ENCODE measurements at regions not wholly inside any gene's neighbourhood (a gene's known extent, or its start where the extent isn't known, plus 50 kb on each side); places are given as distances from the start of the nearest gene placed in this dataset.

- Histone ChIP-seq H3K4me2 (ENCODE audit: low read depth, low read length, poor library complexity, severe bottlenecking) (no peak overlapping the region), H3K9me3 (ENCODE audit: insufficient read depth, low read depth, low read length) (no peaks in the 10 kb centered on the region), H3K9ac (ENCODE audit: low read depth, low read length, poor library complexity, severe bottlenecking) (no peak overlapping the region), H3K79me2 (ENCODE audit: insufficient read depth, low read length) (no peaks in the 10 kb centered on the region), H3K36me3 (ENCODE audit: insufficient read depth, low read length) (no peaks in the 10 kb centered on the region), H3K4me3 (ENCODE audit: low read length, poor library complexity, severe bottlenecking) (no peak overlapping the region), H4K20me1 (ENCODE audit: insufficient read depth, low read length, poor library complexity, severe bottlenecking) (no peaks in the 10 kb centered on the region), H2AFZ (ENCODE audit: low read length) (no peak overlapping the region), H3K9me2 (replicated peaks; ENCODE audit: low read depth, low read length) (no peaks in the 10 kb centered on the region), H3F3A (ENCODE audit: low read depth) (no peaks in the 10 kb centered on the region), H3K4me1 (ENCODE audit: insufficient read depth, low read length, poor library complexity, severe bottlenecking) (no peaks in the 10 kb centered on the region), H3K27me3 (ENCODE audit: insufficient read depth, low read length, poor library complexity, severe bottlenecking) (no peaks in the 10 kb centered on the region)
- TF ChIP-seq, protein P1, sequence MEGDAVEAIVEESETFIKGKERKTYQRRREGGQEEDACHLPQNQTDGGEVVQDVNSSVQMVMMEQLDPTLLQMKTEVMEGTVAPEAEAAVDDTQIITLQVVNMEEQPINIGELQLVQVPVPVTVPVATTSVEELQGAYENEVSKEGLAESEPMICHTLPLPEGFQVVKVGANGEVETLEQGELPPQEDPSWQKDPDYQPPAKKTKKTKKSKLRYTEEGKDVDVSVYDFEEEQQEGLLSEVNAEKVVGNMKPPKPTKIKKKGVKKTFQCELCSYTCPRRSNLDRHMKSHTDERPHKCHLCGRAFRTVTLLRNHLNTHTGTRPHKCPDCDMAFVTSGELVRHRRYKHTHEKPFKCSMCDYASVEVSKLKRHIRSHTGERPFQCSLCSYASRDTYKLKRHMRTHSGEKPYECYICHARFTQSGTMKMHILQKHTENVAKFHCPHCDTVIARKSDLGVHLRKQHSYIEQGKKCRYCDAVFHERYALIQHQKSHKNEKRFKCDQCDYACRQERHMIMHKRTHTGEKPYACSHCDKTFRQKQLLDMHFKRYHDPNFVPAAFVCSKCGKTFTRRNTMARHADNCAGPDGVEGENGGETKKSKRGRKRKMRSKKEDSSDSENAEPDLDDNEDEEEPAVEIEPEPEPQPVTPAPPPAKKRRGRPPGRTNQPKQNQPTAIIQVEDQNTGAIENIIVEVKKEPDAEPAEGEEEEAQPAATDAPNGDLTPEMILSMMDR (conservative IDR thresholded peaks at IDR 0.05; ENCODE audit: low read length) = no peak
- TF ChIP-seq EZH2phosphoT487 (IDR thresholded peaks at IDR 0.05; ENCODE audit: borderline replicate concordance) = no peak
Measured at GRCh38 chr12:82608706-82609105, 78.0 kb upstream of the TMTC2 start.

DNA sequence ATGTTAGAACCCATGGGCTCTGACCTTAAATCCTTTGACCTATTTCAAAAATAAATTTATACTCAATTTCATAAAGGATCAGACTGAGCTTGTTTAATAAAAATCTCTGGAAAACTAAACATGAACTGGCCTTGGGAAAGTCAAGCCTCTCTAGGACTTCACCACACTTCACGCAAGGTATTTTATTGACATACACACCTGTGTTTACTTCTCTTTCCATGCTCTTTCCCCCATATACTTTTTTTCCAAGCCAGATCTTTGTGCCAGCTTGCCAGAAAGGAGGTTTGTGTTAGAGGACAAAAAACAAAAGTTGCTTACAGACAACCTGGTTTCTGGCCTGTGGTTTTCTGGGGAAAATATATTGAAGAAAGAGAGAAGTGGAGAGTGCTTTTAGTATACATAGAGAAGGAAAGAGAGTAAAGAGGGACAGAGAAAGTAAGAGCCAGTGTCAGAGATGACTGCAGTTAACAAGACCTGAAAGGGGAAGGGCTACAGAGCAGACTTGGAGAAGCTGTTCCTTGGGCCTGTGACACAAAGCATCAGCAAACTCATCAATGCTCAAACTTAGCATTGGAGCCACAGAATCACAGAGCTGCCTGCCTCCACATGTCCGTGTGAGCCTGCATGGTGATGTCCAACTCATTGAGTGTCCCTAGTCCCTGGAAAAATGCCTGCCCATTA lies 77.3 kb upstream of the TMTC2 start:
- no peaks in the 10 kb centered on the region for H3K36me3 ChIP-seq (ENCODE audit: insufficient read depth, low read length)
- H2AFZ ChIP-seq (ENCODE audit: low read length) = no peak overlapping the region
- H3K9me2 ChIP-seq (replicated peaks; ENCODE audit: low read depth, low read length) = no peaks in the 10 kb centered on the region
- no peaks in the 10 kb centered on the region for H3F3A ChIP-seq (ENCODE audit: low read depth)
- no peaks in the 10 kb centered on the region for H3K27me3 ChIP-seq (ENCODE audit: insufficient read depth, low read length, poor library complexity, severe bottlenecking)
- no peaks in the 10 kb centered on the region for H3K79me2 ChIP-seq (ENCODE audit: insufficient read depth, low read length)
- H3K9ac ChIP-seq (ENCODE audit: low read depth, low read length, poor library complexity, severe bottlenecking) = no peak overlapping the region
- no peak overlapping the region for H3K4me2 ChIP-seq (ENCODE audit: low read depth, low read length, poor library complexity, severe bottlenecking)
- no peaks in the 10 kb centered on the region for H3K4me1 ChIP-seq (ENCODE audit: insufficient read depth, low read length, poor library complexity, severe bottlenecking)
- H4K20me1 ChIP-seq (ENCODE audit: insufficient read depth, low read length, poor library complexity, severe bottlenecking) = no peaks in the 10 kb centered on the region
- TF ChIP-seq EZH2phosphoT487 (IDR thresholded peaks at IDR 0.05; ENCODE audit: borderline replicate concordance) = no peak
- TF ChIP-seq, protein P1 (conservative IDR thresholded peaks at IDR 0.05; ENCODE audit: low read length) = no peak
- H3K4me3 ChIP-seq (ENCODE audit: low read length, poor library complexity, severe bottlenecking) = no peak overlapping the region
- H3K9me3 ChIP-seq (ENCODE audit: insufficient read depth, low read depth, low read length) = no peaks in the 10 kb centered on the region

DNA sequence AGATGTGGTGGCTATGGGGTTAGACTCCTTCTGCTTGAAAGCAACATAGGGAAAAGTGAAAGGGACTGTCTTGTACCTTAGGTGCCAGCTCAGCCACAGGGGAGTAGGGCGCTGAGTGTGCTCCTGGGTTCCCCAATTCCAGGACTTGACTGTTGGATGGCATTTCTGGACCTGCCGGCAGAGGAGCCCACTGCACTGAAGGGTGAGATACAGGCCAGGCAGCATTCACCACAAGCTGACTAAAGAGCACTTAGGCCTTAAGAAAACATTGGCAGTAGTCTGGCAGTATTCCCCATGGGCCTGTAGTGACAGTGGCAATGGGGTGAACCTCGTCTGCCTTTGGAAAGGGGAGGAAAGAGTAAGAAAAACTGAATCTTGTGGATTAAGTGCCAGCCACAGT lies 67.1 kb upstream of the TMTC2 start:
- Histone ChIP-seq H3K79me2 (ENCODE audit: insufficient read depth, low read length) (no peaks in the 10 kb centered on the region), H4K20me1 (ENCODE audit: insufficient read depth, low read length, poor library complexity, severe bottlenecking) (no peaks in the 10 kb centered on the region), H3K9me2 (replicated peaks; ENCODE audit: low read depth, low read length) (no peaks in the 10 kb centered on the region), H3K4me1 (ENCODE audit: insufficient read depth, low read length, poor library complexity, severe bottlenecking) (no peaks in the 10 kb centered on the region), H3K9me3 (ENCODE audit: insufficient read depth, low read depth, low read length) (no peaks in the 10 kb centered on the region), H3F3A (ENCODE audit: low read depth) (no peaks in the 10 kb centered on the region), H3K36me3 (ENCODE audit: insufficient read depth, low read length) (no peaks in the 10 kb centered on the region), H2AFZ (ENCODE audit: low read length) (no peak overlapping the region), H3K9ac (ENCODE audit: low read depth, low read length, poor library complexity, severe bottlenecking) (no peak overlapping the region), H3K4me3 (ENCODE audit: low read length, poor library complexity, severe bottlenecking) (no peak overlapping the region), H3K4me2 (ENCODE audit: low read depth, low read length, poor library complexity, severe bottlenecking) (no peak overlapping the region), H3K27me3 (ENCODE audit: insufficient read depth, low read length, poor library complexity, severe bottlenecking) (no peaks in the 10 kb centered on the region)
- TF ChIP-seq, protein P1 (conservative IDR thresholded peaks at IDR 0.05; ENCODE audit: low read length) = no peak
- TF ChIP-seq EZH2phosphoT487 (IDR thresholded peaks at IDR 0.05; ENCODE audit: borderline replicate concordance) = no peak

All from Loucy (cell line).